Testis (tissue), 2 donors: ENCODE measurements at regions not wholly inside any gene's neighbourhood (a gene's known extent, or its start where the extent isn't known, plus 50 kb on each side); places are given as distances from the start of the nearest gene placed in this dataset.

Experiments used
- CTCF ChIP-seq, 3 experiments: fragments of 450-650 bp in 2 of 3; fragments of 200-600 bp in 1 of 3; sonication (generic) in 1 of 3; IDR thresholded peaks; one replicate each; pipeline ENCODE4 v1.5.1; 2016 to 2019; ENCODE audit warnings: antibody characterized with exemption in 3 of 3, mild to moderate bottlenecking in 2 of 3, moderate library complexity in 1 of 3
- POLR2A ChIP-seq: fragments of 450-650 bp; IDR thresholded peaks from one replicate; pipeline ENCODE4 v1.6.1; 2017; ENCODE audit warnings: antibody characterized with exemption, mild to moderate bottlenecking, moderate library complexity

GRCh38 chr12:60594035-60594711 lies 998.3 kb downstream of the SLC16A7 start:
- TF ChIP-seq CTCF (IDR thresholded peaks at IDR 0.05) (no peak), POLR2A (no peak)
